GM03348 (cell line): ENCODE measurements at regions not wholly inside any gene's neighbourhood (a gene's known extent, or its start where the extent isn't known, plus 50 kb on each side); places are given as distances from the start of the nearest gene placed in this dataset.
"Not testable (repeated sequence)": the region's sequence is repeated elsewhere in the genome, so short reads cannot be mapped to it uniquely, and the experiment has no call there.

ENCODE experiments used
- DNase-seq: peaks from one replicate; pipeline ENCODE4 v3.0.0; 2012; ENCODE audit warnings: low spot score

DNA sequence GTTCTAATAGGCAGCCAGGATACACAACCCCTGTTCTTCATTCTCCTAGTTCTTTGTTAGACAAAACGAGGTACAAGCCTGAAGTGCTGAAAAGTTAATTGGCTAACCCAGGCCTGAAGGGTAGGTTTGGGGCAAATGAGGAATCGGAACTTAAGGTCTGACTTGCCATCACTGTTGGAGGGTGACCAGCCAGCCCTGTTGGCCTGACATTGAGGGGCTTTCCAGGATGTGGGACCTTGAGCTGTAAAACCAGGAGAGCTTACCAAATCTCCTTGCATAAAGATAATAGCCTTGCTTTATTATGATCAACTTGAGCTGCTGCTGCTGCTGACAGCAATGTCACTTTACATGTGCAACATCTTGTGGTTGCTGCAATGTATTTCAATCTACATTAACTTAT is 256.0 kb downstream of the VAPA start:
- no peak for DNase-seq

DNA sequence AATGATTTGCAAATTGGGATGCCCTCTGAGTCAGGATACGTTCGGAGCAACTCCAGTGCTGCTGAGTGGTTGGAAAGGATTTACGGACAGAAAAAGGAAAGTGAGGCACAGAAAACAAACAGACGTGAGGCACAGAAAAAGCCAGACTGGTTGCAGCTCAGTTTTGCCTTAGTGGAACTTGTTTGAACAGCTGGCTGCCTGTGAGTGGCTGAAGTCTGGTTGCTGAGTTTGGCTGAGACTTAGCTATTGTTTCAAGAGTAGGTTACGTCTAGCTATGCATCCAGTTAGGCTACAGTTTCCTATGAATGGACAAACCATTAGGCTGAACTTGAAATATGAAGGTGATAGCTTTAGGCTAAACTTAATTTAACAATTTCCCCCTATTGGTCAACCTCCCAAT is 256.6 kb downstream of the VAPA start:
- no peak for DNase-seq

DNA sequence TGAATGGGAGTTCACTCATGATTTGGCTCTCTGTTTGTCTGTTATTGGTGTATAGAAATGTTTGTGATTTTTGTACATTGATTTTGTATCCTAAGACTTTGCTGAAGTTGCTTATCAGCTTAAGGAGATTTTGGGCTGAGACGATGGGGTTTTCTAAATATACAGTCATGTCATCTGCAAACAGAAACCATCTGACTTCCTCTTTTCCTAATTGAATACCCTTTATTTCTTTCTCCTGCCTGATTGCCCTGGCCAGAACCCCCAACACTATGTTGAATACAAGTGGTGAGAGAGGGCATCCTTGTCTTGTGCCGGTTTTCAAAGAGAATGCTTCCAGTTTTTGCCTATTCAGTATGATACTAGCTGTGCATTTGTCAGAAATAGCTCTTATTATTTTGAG is 261.5 kb downstream of the VAPA start:
- not testable (repeated sequence) for DNase-seq

DNA sequence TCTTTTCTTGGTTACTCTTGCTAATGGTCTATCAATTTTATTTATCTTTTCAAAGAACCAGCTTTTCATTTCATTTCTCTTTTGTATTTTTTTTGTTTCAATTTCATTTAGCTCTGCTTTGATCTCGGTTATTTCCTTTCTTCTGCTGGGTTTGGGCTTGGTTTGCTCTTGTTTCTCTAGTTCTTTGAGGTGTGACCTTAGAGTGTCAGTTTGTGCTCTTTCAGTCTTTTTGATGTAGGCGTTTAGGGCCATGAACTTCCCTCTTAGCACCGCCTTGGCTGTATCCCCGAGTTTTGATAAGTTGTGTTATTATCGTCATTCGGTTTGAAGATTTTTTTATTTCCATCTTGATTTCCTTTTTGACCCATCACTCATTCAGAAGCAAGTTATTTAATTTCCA is 265.5 kb downstream of the VAPA start:
- DNase-seq = not testable (repeated sequence)

DNA sequence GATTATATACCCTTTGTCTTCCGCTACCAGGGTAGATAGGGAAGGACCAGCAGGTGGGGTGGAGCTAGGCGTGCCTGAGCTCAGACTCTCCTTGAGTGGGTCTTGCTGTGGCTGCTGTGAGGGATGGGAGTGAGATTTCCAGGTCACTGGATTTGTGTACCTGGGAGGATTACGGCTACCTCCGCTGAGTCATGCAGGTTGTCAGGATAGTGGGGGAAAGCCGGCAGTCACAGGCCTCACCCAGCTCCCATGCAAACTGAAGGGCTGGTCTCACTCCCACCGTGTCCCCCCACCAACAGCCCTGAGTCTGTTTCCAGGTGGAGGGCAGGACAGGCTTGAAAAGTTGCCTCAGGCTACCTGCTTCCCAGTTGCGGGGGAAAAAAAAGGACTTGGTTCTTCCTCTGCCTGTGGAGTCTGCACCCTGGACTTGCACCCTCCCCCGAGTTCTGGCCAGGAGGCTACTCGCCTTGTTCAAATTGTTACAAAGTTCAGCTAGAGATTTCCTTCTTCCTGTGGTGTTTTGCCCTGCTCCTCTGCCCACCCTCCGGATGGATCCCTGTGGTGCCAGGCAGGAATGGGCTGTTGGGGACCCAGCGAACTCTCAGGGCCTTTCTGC is 268.3 kb downstream of the VAPA start:
- no peak for DNase-seq

DNA sequence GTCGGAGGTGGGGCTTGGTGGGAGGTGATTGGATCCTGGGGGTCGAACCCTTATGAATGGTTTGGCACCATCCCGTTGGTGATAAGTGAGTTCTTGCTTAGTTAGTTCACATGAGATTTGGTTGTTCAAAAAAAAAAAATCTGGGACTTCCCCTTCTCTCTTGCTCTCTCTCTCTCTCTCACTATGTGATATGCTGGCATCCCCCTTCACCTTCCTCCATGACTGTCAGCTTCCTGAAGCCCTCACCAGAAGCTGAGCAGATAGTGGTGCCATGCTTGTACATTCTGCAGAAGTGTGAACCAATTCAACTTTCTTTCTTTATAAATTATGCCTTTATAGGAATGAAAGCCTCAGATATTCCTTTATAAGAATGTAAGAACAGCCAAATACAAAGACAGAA is 269.7 kb upstream of the APCDD1 start:
- no peak for DNase-seq

DNA sequence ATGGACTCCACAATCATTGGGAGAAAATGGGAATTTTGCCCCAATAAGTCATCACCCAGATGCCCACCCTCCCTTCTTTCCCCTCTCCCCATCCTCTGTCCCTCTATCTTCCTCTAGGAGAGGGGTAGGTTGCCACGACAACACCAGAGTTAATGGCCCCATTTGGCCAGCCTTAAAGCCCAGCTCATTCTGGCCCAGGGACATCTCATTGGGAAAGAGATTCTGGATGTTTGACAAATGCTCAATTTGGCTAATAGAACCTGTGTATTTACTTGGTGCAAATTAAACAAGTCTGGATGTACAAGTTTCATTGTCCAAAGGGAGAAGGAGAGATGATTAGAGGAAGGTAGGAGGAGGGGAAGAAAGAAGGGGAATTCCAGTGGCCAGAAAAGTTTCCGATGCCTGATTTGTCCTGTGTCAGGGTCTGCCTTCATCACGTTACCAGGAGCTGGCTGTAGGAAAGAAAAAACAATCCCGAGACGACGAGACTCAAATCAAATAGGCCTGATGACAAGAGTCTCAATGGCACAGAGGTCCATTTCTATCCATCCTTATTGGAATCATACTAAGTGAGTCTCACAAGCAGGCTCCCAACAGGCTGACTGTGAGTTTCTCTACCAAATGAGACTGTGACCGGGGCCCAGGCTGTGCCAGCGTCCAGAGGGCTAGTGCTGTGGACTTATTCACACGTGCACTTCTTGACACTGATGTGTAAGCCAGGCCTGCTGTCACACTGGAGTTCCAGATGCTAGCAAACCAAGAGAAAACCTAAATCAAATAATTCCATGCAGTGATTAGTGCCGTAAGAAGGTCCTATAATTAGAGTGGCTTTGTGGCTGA is 265.2 kb upstream of the APCDD1 start:
- no peak for DNase-seq

DNA sequence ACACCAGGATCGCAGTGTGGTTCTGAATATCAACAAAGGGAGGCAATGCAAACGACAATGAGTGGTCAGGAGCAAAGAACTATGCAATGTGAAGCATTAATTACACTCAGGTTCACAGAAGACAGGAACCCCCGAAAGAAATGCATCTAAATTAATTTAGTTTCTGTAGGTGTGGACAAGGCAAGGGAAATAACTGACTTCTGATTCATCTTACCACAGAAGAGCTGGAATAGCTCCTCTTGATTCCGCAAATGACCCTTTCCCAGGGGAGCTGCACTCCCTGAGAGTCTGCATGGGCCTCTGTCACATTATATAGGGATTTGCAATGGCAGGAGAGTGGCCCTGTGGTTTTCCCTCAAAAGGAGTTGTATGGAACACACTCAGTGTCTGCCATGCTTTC is 263.9 kb upstream of the APCDD1 start:
- DNase-seq = peak; percentile 29

DNA sequence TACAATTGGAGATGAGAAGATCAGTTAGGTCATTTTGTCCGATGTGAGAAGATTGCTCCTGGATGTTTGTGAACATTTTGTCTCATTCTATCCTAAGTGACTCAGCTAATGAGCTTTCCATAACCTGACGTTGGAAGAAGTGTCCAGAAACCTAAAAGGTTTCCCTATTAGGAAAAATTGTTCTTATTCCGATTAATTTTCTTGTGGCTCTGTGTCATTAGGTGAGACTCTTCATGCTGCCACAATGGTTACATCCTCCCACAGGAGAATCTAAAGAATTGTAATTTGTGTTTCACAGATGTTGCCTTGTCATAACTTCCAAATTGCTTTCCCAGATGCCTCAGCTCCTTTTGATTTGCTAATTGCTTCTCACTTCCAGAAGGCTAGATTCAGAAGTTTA is 261.0 kb upstream of the APCDD1 start:
- no peak for DNase-seq

DNA sequence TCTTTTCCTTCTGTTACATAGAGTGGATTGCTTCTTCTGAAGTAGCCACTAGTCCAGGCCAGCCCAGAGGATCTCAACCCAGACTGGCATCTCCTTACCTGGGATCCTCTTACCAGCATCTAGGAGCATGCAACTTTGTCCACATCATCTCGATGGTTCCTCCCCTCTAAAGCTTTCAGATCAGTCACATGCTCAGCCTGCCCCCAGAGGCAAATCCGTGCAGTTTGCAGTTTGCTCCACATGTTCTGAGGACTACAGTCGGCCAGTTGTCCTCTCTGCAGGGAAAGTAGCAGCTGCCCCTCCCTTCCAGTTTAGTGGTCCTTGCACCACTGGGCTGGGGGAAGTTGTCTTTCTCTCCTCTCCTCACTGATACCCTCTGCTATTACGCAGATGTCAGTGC is 259.8 kb upstream of the APCDD1 start:
- peak; percentile 27 for DNase-seq

DNA sequence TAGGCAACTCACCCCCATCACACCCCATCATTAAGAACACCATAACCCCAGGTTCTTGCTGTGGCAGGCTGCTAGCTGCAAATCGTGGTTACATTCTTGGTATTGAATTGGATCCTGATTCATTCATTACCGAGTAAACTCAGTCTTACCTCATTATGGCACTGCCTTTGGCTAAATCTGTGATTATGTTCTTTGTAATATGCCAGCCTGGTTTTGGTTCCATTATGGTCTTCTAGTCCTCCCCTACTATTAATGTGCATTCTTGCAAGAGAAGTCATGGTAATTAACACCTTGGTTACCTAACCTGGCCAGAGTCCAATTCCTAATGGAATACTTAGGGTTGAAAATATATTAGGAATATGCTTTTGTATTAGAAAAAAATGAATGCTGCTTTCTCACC is 258.9 kb upstream of the APCDD1 start:
- DNase-seq = no peak

DNA sequence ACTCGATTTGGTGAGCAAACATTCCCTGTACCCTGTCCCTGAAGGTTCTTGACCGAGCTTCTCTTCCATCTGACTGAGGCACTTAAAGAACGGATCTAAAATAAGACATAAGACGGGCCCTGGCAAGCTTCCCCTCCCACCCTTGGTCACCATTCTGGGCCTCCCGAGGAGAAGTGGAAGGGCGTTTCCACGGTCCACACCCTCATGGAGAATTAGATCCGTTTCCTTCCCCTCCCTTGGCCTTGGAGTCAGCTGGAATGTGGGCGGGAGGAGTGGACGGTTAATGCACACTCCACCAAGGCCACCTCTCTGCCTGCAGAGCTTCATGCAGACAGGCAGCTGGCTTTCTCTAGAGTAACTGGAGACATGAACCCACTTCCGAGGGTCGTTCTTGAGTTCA is 257.3 kb upstream of the APCDD1 start:
- no peak for DNase-seq

DNA sequence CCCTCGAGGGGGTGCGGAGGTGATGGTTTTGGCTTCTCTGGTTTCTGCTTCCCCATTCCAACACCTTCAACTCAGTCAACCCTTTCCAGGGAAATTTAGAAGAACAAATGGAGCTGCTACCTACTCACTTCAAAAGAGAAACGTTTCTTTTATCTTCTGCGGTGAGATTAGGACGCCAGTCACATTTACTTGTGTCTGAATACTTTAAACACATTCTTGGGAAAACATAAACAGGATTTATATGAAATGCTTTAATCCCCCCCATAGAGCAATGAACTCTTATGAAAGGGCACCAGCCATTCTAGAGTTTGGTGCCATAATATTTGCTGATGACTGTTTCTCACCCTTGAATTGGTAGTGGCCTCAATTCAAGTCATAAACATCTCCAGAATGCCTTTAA is 253.2 kb upstream of the APCDD1 start:
- DNase-seq = no peak

DNA sequence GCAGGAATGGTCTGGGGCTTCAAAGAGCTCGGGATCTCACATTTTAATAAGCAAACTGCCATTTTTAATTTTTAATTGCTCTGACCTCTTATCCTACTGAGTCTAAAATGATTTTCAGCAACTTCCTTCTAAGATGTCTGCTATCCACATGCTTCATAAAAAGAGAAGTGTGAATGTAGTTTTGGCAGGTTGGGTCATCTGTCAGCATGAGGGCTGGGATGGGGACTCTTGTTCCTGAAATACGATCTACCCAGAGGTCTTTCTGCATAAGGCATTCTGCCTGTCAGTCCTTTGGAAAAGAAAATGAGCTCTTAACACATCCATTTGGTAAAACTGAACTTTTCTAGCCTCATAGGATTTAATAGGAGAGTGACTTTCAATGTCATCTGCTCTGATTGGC is 252.8 kb upstream of the APCDD1 start:
- DNase-seq = no peak

DNA sequence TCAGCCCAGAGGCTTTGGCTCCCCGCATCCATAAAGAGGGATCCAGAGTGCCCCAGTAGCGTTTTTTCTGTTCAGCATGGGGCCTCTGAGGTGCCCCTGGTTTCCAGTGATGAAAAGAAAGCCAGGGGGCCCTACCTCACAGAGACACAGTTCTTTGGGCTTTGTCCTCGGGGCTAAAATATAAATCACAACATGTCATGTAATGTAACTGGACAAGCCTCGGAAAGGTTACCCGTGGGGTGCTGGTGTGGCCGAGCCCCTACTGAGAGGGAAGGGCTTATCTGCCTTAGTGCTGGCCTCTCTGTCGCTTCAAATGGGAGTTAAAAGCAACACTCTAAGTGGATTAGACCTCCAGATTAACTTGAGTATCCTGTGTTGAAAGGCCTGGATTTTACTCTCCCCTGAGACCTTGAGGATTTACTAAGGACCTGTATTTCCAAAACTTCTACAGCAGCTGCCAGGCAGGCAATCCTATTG is 251.6 kb upstream of the APCDD1 start:
- DNase-seq = no peak

DNA sequence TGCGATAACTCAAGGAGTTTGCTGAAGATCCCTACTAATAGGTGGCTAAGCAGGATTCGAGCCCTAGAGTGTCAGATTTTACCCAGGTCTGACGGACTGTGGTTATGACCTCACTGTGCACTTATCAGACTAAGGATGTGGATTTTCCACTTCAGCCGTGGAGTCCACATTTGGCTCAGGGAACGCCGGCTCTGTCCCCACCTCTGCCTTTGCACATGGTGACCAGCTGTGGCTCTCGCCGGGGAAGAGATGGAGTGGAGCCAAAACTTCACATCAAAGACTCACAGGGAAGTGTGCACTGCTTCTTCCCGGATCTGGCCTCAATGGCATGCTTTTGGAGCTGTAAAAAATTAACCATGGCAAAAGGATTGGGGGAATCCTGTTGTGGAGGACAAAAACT is 249.3 kb upstream of the APCDD1 start:
- DNase-seq = no peak

DNA sequence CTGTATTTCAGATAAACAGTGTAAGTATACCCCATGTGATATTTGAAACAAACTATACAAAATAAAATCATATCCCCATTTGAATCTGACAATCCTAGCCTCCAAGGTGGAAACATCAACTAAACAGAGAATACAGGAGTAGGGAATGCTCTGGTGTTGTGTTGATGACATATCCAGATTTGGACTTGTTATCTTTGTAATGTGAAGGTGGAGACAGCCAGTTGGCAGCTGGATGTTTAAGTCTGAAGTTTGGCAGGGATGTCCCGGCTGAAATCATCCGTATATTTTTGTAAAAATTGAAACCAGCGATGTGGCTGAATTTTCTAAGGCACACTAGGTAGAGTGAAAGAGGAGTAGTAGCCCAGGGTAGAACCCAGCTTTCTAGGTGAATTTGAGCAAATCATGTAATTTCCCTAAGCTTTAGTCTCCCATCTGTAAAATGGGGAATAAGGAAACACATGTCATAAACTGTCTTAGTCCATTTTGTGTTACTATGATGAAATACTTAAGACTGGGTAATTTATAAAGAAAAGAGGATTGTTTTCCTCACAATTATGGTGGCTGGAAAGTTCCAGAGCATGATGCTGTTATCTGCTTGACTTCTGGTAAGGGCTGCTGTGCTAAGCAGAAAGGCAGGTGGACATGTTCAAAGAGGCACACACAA is 246.6 kb upstream of the APCDD1 start:
- DNase-seq = no peak

DNA sequence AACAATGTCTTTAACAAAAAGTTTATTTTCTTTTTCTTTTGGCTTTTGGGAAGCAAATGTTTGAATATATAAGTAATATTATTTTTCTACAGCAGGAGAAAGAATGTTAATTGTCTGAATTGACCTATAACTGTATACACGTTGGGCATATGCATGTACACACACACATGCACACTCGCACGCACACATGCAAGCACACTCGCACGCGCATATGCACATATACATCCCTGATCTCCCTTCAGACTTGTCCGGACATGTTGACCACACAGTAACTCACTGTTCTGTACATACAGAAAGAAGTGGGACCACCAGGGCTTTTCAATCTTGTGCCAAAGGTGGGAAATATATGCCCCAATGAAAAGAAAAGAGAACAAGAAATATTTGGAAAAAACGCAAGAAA is 245.1 kb upstream of the APCDD1 start:
- DNase-seq = no peak

DNA sequence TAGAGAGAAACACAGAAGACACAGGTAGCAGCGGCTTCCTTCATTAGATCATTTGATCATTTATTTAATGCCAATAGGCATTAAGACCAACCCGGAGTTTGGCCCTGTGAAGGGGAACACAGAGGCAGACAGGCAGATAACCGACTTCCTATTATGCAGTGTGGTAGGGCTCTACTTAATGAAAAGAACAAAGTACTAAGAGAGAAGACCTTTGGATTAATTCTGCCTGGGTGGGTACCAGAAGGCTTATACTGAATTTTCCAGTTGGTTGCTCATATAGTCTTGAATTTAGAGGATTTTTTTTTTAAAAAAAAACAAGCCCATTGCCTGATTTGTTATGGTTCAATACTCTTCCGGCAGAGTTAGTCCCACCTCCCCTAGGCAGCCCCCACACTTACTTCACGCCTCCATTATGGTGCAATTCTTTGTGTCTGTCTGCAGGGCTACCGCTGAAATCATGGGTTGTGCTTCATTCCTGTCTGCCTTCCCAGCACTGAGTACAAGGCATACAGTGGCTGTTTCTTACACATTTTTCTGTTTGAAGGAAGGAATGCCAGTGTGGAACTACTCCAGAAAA is 244.3 kb upstream of the APCDD1 start:
- no peak for DNase-seq

DNA sequence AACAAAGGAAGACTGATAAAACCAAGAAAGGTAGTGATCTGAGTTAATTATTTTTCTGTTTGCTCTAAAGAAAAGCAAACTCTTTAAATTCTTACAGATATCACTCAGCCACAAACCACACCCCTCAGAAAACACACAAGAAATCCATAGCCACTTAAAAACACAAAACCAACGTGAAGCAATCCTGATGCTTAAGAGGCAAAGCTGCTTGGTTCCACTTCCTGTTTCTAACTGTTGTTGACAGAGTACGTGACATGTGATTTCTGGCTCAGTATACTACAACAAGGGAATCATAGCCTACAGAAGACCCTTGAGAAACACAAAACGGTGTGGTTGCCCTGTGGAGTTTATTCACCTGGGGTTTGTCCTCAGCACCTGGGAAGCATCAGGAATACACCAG is 240.9 kb upstream of the APCDD1 start:
- DNase-seq = no peak

DNA sequence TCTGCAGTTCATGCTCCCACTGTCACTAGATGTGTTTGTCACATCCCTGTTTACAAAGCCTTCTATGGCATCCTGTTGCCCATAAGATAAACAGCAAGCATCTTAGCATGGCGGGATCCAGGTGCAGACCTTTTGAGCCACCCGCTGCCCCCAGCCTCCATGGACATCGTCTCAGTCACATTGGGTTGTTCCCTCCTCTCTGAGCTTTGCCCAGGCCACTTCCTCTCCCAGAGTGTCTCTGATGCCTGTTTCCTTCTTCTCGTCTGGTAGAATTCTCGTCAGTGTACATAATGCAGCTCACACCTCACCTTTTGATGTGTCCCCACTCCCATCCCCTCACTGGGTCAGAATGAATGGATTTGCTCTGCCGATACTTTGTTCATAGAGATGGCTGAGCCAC is 239.0 kb upstream of the APCDD1 start:
- DNase-seq = no peak

DNA sequence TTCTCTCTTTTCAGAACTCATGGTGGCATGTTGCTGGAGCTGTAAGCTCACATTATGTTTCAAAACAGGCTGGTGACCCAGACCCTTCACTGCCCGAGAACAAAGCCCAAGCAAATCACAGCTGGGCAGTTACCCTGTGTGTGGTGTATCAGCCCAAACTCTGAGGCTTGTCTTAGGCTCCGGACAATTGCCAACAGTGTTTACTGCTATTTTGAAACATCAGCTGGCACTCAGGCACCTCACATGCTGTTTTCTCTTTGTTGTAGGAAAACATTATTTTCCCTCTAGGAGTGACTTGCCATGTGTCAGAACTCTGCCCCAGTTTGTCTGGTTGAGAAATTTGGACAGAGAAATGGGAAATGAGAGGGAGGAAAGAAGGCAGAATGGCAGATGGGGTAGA is 237.6 kb upstream of the APCDD1 start:
- DNase-seq = no peak

DNA sequence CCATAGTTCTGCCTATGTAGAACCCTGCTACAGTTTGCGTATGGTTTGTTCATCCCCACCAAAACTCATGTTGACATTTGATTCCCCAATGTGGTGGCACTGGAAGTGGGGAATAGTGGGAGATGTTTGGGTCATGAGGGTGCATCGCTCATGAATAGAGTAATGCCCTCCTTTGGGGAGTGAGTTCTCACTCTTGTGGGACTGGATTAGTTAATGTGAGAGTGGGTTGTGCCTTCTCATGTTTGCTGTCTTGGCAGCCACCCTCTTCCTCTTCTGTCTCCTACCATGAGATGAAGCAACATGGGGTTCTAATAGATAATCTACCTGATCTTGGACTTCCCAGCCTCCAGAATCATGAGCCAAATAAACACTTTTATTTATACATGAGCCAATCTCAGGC is 237.2 kb upstream of the APCDD1 start:
- DNase-seq = no peak
